Transverse colon (tissue), 4 donors: ENCODE measurements at regions not wholly inside any gene's neighbourhood (a gene's known extent, or its start where the extent isn't known, plus 50 kb on each side); places are given as distances from the start of the nearest gene placed in this dataset.

Experiments
- EP300 ChIP-seq: sonication (generic); formaldehyde crosslinking; IDR thresholded peaks from one replicate; pipeline ENCODE4 v1.6.1; 2017; ENCODE audit warnings: antibody characterized with exemption, low read depth
- POLR2A ChIP-seq: fragments of 450-650 bp; IDR thresholded peaks from one replicate; pipeline ENCODE4 v1.6.1; 2016; ENCODE audit warnings: antibody characterized with exemption, mild to moderate bottlenecking, moderate library complexity
- POLR2AphosphoS5 ChIP-seq, 3 donors: sonication (generic); formaldehyde crosslinking; IDR thresholded peaks; one replicate each; pipeline ENCODE4 v1.6.1; 2016; ENCODE audit warnings: antibody characterized with exemption in 3 of 3
- TF ChIP-seq, protein P1 (sequence below), 5 experiments: fragments of 200-600 bp in 3 of 5; fragments of 450-650 bp in 2 of 5; sonication (generic) in 3 of 5; IDR thresholded peaks; 1 replicate in 2 of 5; 2 replicates in 3 of 5; pipeline ENCODE4 v1.5.1; 2016 to 2017; ENCODE audit warnings: antibody characterized with exemption in 5 of 5, inconsistent platforms in 3 of 5, mild to moderate bottlenecking in 2 of 5, moderate library complexity in 1 of 5

GRCh38 chr10:89120931-89121763, 86.0 kb downstream of the CH25H start:
- TF ChIP-seq, protein P1, sequence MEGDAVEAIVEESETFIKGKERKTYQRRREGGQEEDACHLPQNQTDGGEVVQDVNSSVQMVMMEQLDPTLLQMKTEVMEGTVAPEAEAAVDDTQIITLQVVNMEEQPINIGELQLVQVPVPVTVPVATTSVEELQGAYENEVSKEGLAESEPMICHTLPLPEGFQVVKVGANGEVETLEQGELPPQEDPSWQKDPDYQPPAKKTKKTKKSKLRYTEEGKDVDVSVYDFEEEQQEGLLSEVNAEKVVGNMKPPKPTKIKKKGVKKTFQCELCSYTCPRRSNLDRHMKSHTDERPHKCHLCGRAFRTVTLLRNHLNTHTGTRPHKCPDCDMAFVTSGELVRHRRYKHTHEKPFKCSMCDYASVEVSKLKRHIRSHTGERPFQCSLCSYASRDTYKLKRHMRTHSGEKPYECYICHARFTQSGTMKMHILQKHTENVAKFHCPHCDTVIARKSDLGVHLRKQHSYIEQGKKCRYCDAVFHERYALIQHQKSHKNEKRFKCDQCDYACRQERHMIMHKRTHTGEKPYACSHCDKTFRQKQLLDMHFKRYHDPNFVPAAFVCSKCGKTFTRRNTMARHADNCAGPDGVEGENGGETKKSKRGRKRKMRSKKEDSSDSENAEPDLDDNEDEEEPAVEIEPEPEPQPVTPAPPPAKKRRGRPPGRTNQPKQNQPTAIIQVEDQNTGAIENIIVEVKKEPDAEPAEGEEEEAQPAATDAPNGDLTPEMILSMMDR (IDR thresholded peaks at IDR 0.05) = no peak
- TF ChIP-seq EP300 = no peak
- TF ChIP-seq POLR2A = no peak
- TF ChIP-seq POLR2AphosphoS5 (IDR thresholded peaks at IDR 0.05) = no peak
